Vagina (tissue), 2 donors: ENCODE measurements at regions not wholly inside any gene's neighbourhood (a gene's known extent, or its start where the extent isn't known, plus 50 kb on each side); places are given as distances from the start of the nearest gene placed in this dataset.

Source experiments
- CTCF ChIP-seq, 3 experiments: fragments of 450-650 bp in 2 of 3; fragments of 200-600 bp in 1 of 3; sonication (generic) in 1 of 3; IDR thresholded peaks; one replicate each; pipeline ENCODE4 v1.5.1; 2017 to 2019; ENCODE audit warnings: antibody characterized with exemption in 3 of 3, mild to moderate bottlenecking in 2 of 3, moderate library complexity in 2 of 3
- POLR2A ChIP-seq, 2 donors: fragments of 450-650 bp; IDR thresholded peaks; one replicate each; pipeline ENCODE4 v1.6.1; 2017; ENCODE audit warnings: antibody characterized with exemption in 2 of 2, mild to moderate bottlenecking in 2 of 2, moderate library complexity in 2 of 2

GRCh38 chr5:2250365-2250950 is 367.7 kb upstream of the IRX4 start:
- TF ChIP-seq CTCF (IDR thresholded peaks at IDR 0.05), result no peak
- no peak for TF ChIP-seq POLR2A (IDR thresholded peaks at IDR 0.05)
